Urinary bladder (tissue), 3 donors: ENCODE measurements at regions not wholly inside any gene's neighbourhood (a gene's known extent, or its start where the extent isn't known, plus 50 kb on each side); places are given as distances from the start of the nearest gene placed in this dataset.

Experiments
- DNase-seq: peaks from one replicate; pipeline ENCODE4 v3.0.0-alpha.2; 2015; ENCODE audit errors: extremely low spot score
- H3K27ac ChIP-seq: one replicate; pipeline ENCODE4 v1.5.1; 2013; ENCODE audit warnings: low read depth, mild to moderate bottlenecking, moderate library complexity
- H3K36me3 ChIP-seq: one replicate; pipeline ENCODE4 v1.6.1; 2013; ENCODE audit warnings: mild to moderate bottlenecking, moderate library complexity; ENCODE audit not compliant: insufficient read depth
- H3K4me1 ChIP-seq: one replicate; pipeline ENCODE4 v1.6.1; 2013; ENCODE audit warnings: mild to moderate bottlenecking, moderate library complexity; ENCODE audit not compliant: insufficient read depth
- H3K4me3 ChIP-seq: one replicate; pipeline ENCODE4 v1.5.1; 2013; ENCODE audit warnings: low read depth, low read length
- WGBS: extraction: QIAGEN DNeasy Blood & Tissue Kit; methylation state at CpG from one replicate; pipeline ENCODE4 v1.1.7; 2013; 5-methylcytosine and 5-hydroxymethylcytosine counted together
- donor health status: healthy with polysubstance abuse.
- donor health status: healthy.

GRCh38 chr4:31088600-31089230 is 368.5 kb downstream of the PCDH7 start:
- Histone ChIP-seq H3K4me1 (no peaks in the 10 kb centered on the region), H3K4me3 (no peak overlapping the region), H3K27ac (no peak overlapping the region), H3K36me3 (no peaks in the 10 kb centered on the region)
- 42% methylated on average over 3 of the region's 3 CpGs for WGBS
- DNase-seq, result no peak

- DNase-seq, result no peak
- H3K4me1 ChIP-seq, result no peaks in the 10 kb centered on the region
- 84% methylated on average over 6 of the region's 6 CpGs for WGBS
- H3K27ac ChIP-seq, result no peak overlapping the region
- no peak overlapping the region for H3K4me3 ChIP-seq
- H3K36me3 ChIP-seq, result no peaks in the 10 kb centered on the region
Measured at GRCh38 chr4:31089815-31090214, 369.6 kb downstream of the PCDH7 start.

- 61% methylated on average over 2 of the region's 2 CpGs for WGBS
- H3K27ac ChIP-seq, result no peak overlapping the region
Measured at GRCh38 chr4:31094474-31094873, 374.3 kb downstream of the PCDH7 start.

GRCh38 chr4:31097999-31098398 is 377.8 kb downstream of the PCDH7 start:
- Histone ChIP-seq H3K36me3 (no peaks in the 10 kb centered on the region), H3K27ac (no peak overlapping the region), H3K4me1 (no peaks in the 10 kb centered on the region), H3K4me3 (no peak overlapping the region)
- DNase-seq, result no peak
- 75% methylated on average over 6 of the region's 6 CpGs for WGBS

More at GRCh38 chr4:31094474-31094873, 374.3 kb downstream of the PCDH7 start:
- no peak overlapping the region for H3K4me3 ChIP-seq
- no peaks in the 10 kb centered on the region for H3K4me1 ChIP-seq
- no peaks in the 10 kb centered on the region for H3K36me3 ChIP-seq
- DNase-seq, result no peak

- H3K4me1 ChIP-seq, result no peaks in the 10 kb centered on the region
- H3K4me3 ChIP-seq, result no peak overlapping the region
- H3K27ac ChIP-seq, result no peak overlapping the region
- WGBS, result 32% methylated on average over 1 of the region's 1 CpG
- H3K36me3 ChIP-seq, result no peaks in the 10 kb centered on the region
- DNase-seq, result no peak
Measured at GRCh38 chr4:31100536-31100935, 380.4 kb downstream of the PCDH7 start.

GRCh38 chr4:31104043-31104442 is 383.9 kb downstream of the PCDH7 start:
- no peak for DNase-seq
- H3K36me3 ChIP-seq, result no peaks in the 10 kb centered on the region
- no peaks in the 10 kb centered on the region for H3K4me1 ChIP-seq
- WGBS, result 86% methylated on average over 1 of the region's 1 CpG
- H3K4me3 ChIP-seq, result no peak overlapping the region
- H3K27ac ChIP-seq, result no peak overlapping the region

GRCh38 chr4:31104577-31104976 is 384.4 kb downstream of the PCDH7 start:
- DNase-seq, result no peak

GRCh38 chr4:31106419-31106818 is 386.2 kb downstream of the PCDH7 start:
- 79% methylated on average over 1 of the region's 1 CpG for WGBS
- no peaks in the 10 kb centered on the region for H3K36me3 ChIP-seq
- no peak overlapping the region for H3K4me3 ChIP-seq
- DNase-seq, result no peak
- H3K4me1 ChIP-seq, result no peaks in the 10 kb centered on the region
- no peak overlapping the region for H3K27ac ChIP-seq

More at GRCh38 chr4:31104577-31104976, 384.4 kb downstream of the PCDH7 start:
- Histone ChIP-seq H3K4me1 (no peaks in the 10 kb centered on the region), H3K36me3 (no peaks in the 10 kb centered on the region), H3K4me3 (no peak overlapping the region), H3K27ac (no peak overlapping the region)
- 75% methylated on average over 3 of the region's 3 CpGs for WGBS

GRCh38 chr4:31107362-31107761 is 387.2 kb downstream of the PCDH7 start:
- H3K27ac ChIP-seq, result no peak overlapping the region
- H3K4me1 ChIP-seq, result no peaks in the 10 kb centered on the region
- H3K36me3 ChIP-seq, result no peaks in the 10 kb centered on the region
- no peak for DNase-seq
- 88% methylated on average over 2 of the region's 2 CpGs for WGBS
- H3K4me3 ChIP-seq, result no peak overlapping the region

- 96% methylated on average over 1 of the region's 1 CpG for WGBS
- no peak for DNase-seq
- no peak overlapping the region for H3K27ac ChIP-seq
- H3K4me3 ChIP-seq, result no peak overlapping the region
- H3K4me1 ChIP-seq, result no peaks in the 10 kb centered on the region
- no peaks in the 10 kb centered on the region for H3K36me3 ChIP-seq
Measured at GRCh38 chr4:31108762-31109161, 388.6 kb downstream of the PCDH7 start.

- H3K36me3 ChIP-seq, result no peaks in the 10 kb centered on the region
- H3K27ac ChIP-seq, result no peak overlapping the region
- H3K4me3 ChIP-seq, result no peak overlapping the region
- H3K4me1 ChIP-seq, result no peaks in the 10 kb centered on the region
- no peak for DNase-seq
Measured at GRCh38 chr4:31111790-31112189, 391.6 kb downstream of the PCDH7 start.

GRCh38 chr4:31114816-31115215 is 394.6 kb downstream of the PCDH7 start:
- Histone ChIP-seq H3K36me3 (no peaks in the 10 kb centered on the region), H3K4me1 (no peaks in the 10 kb centered on the region), H3K27ac (no peak overlapping the region), H3K4me3 (no peak overlapping the region)
- 90% methylated on average over 6 of the region's 6 CpGs for WGBS
- DNase-seq, result no peak

GRCh38 chr4:31124008-31124585 is 403.9 kb downstream of the PCDH7 start:
- H3K36me3 ChIP-seq, result no peaks in the 10 kb centered on the region
- H3K4me1 ChIP-seq, result no peaks in the 10 kb centered on the region
- no peak overlapping the region for H3K27ac ChIP-seq
- no peak for DNase-seq
- H3K4me3 ChIP-seq, result no peak overlapping the region
- WGBS, result 94% methylated on average over 7 of the region's 7 CpGs

GRCh38 chr4:31125061-31125460 is 404.9 kb downstream of the PCDH7 start:
- WGBS, result 83% methylated on average over 1 of the region's 1 CpG
- Histone ChIP-seq H3K36me3 (no peaks in the 10 kb centered on the region), H3K4me1 (no peaks in the 10 kb centered on the region), H3K27ac (no peak overlapping the region), H3K4me3 (no peak overlapping the region)
- DNase-seq, result no peak
